AG09319 (cell line): ENCODE measurements at regions not wholly inside any gene's neighbourhood (a gene's known extent, or its start where the extent isn't known, plus 50 kb on each side); places are given as distances from the start of the nearest gene placed in this dataset.
A peak's percentile ranks its signal among the peaks of the same experiment; 100 is the strongest.

Source experiments
- DNase-seq: peaks from one replicate; pipeline ENCODE4 v3.0.0-alpha.2; 2010; ENCODE audit warnings: low read depth; ENCODE audit errors: extremely low read depth
- CTCF ChIP-seq: IDR thresholded peaks from 2 replicates; pipeline ENCODE4 v1.5.1; 2011; ENCODE audit warnings: low read depth, mild to moderate bottlenecking, inconsistent platforms, low read length, moderate library complexity

DNA sequence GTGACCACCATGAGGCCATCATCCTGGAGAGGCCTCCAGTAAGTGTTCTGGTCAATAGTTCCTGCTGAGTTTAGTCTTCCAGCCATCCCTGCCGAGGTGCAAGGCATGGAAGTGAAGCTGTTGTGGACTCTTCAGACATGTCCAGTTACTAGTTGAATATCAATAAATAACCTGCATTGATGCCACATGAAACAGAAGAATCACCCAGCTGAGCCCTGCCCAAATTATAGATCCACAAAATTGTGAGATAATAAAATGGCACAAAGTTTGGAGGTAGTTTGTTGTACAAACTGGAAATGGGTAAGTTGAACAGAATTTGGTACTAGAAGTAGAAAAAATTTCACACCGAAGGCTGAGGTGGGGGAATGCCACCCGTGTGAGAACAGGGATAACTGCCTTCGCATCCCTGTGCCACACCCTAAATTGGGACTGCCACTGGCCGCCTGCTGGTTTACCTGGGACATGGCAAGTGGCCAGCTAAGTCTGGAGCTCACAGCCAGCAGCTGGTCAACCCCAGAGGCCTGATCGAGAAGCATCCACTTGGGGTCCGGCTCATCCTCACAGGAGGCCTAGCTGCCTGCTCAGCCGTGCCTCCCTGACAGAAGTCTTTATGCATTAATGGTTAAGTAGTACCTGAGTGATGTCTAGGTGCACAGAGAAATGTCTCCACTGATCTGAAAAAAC is 184.5 kb downstream of the SPRY1 start:
- no peak for TF ChIP-seq CTCF
- no peak for DNase-seq

DNA sequence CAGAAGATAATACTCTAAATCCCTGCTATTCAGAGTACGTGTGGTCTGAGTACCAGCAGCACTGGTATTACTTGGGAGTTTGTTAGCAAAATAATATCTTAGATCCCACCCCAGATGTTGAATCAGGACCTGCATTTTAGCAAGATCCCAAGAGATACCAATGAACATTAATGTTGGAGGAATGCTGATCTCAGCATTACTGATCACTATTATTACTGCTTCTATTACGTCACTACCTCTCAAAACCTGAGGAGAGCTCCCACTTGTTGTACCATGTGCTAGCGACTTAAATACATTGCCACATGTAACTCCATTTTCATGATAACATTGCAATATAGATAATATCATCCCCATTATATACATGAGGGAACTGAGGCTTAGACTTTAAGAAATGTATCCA is 185.2 kb downstream of the SPRY1 start:
- TF ChIP-seq CTCF, result no peak
- no peak for DNase-seq

- DNase-seq, result no peak
- TF ChIP-seq CTCF, result no peak
Observed at GRCh38 chr4:123583043-123583442, 186.4 kb downstream of the SPRY1 start.

DNA sequence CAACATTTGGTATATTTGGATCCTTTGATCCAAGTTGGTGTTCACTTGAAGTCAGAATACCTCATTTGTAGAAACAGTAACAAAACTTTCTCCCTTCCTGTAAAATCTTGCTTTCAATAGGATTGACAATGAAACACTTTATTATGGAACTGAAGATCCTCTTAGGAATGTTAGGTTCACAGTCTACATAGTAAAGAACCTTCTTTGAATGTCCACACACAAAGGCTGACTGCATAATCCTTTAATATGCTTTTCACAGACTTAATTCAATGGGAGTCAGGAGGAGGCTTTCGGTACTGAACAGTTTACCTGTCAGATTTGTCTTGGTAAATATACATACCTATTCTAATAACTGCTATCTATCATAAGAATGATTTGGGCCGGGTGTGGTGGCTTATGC is 188.5 kb downstream of the SPRY1 start:
- no peak for DNase-seq
- no peak for TF ChIP-seq CTCF

GRCh38 chr4:123587983-123588494 is 191.4 kb downstream of the SPRY1 start:
- TF ChIP-seq CTCF, result no peak
- DNase-seq, result peak; percentile 95

DNA sequence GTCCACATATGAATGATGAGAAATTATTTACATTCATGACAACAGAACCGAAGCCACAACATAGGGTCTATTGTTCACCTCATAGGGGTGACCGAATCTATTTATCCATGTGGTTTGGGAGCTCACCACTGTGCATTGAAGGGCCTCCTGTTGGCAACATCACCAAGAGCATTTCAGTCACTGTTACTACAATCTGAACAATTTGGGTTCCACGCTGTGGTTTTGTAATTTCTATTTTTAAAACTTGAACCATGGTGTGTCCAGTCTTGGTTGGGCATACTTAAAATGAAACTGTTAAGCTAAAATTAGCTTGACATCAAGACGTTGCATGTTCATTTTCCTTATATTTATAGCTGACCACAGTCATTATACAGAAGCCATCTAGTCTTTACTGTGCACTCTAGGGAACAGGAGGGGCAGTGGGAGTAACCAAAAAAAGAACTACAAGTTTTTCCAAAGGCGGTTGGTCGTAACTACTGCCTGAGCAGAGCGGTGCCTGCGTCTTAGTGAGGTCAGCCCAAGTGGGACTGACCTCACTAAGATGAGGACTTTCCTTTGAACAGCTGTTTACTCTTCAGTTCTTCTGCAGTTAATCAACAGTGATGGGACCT is 192.1 kb downstream of the SPRY1 start:
- TF ChIP-seq CTCF, result no peak
- DNase-seq, result no peak

DNA sequence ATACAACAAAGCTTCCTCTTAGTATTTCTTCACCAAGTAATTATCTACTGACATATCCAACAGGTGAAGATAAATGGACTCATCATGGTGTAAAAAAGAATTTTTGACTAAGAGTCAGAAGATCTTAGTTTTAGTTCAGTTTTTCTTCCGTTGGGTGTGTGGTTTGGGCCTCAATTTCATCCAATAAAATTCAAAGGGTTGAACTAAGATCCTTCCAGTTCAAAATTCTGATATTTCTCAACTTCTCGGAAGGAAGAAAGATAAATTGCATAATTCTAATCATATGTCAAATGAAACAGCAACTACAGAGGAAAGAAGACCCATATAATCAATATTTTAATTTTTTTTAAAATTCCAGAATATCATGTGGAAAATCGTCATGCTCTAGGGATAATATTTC is 192.7 kb downstream of the SPRY1 start:
- TF ChIP-seq CTCF, result no peak
- no peak for DNase-seq
